Lung (tissue), 11 donors: ENCODE measurements at regions not wholly inside any gene's neighbourhood (a gene's known extent, or its start where the extent isn't known, plus 50 kb on each side); places are given as distances from the start of the nearest gene placed in this dataset.

Source experiments
- ATAC-seq: fragments of 200-7000 bp; cut with Tn5 transposase; one replicate; pipeline ENCODE4 v1.9.1; 2020; ENCODE audit warnings: moderate number of reproducible peaks; ENCODE audit not compliant: insufficient read depth, low FRiP score
- DNase-seq, 3 donors: peaks; one replicate each; pipeline ENCODE4 v3.0.0-alpha.2; 2013 to 2017
- H3K27ac ChIP-seq, 2 donors: one replicate each; pipeline ENCODE4 v1.5.1; 2013; ENCODE audit warnings: mild to moderate bottlenecking in 2 of 2, moderate library complexity in 2 of 2, control low read depth in 1 of 2, inconsistent platforms in 1 of 2, low read depth in 1 of 2, low read length in 1 of 2
- H3K27me3 ChIP-seq, 3 donors: one replicate each; pipeline ENCODE4 v1.5.1; 2013; ENCODE audit warnings: low read length in 2 of 3; ENCODE audit not compliant: control insufficient read depth in 3 of 3, insufficient read depth in 3 of 3
- H3K36me3 ChIP-seq, 4 donors: one replicate each; pipeline ENCODE4 v1.5.1; 2013; ENCODE audit warnings: low read length in 4 of 4, mild to moderate bottlenecking in 1 of 4, moderate library complexity in 1 of 4; ENCODE audit not compliant: control insufficient read depth in 4 of 4, insufficient read depth in 4 of 4
- H3K4me1 ChIP-seq, 5 donors: one replicate each; pipeline ENCODE4 v1.5.1; 2013; ENCODE audit warnings: low read length in 5 of 5, mild to moderate bottlenecking in 2 of 5, moderate library complexity in 1 of 5; ENCODE audit not compliant: control insufficient read depth in 5 of 5, insufficient read depth in 5 of 5
- H3K4me3 ChIP-seq: one replicate; pipeline ENCODE4 v1.5.1; 2013; ENCODE audit warnings: mild to moderate bottlenecking, control low read depth, moderate library complexity
- H3K9ac ChIP-seq, 2 donors: one replicate each; pipeline ENCODE4 v1.5.1; 2013; ENCODE audit warnings: low read length in 2 of 2, control low read depth in 1 of 2; ENCODE audit not compliant: insufficient read depth in 1 of 2
- H3K9me3 ChIP-seq, 4 donors: one replicate each; pipeline ENCODE4 v1.5.1; 2013; ENCODE audit warnings: low read length in 3 of 4, mild to moderate bottlenecking in 1 of 4, moderate library complexity in 1 of 4; ENCODE audit not compliant: control insufficient read depth in 4 of 4, insufficient read depth in 3 of 4
- WGBS, 2 donors: extraction: QIAGEN DNeasy Blood & Tissue Kit; methylation state at CpG; one replicate each; pipeline ENCODE4 v1.1.7; 2013; 5-methylcytosine and 5-hydroxymethylcytosine counted together
- TF ChIP-seq, protein P1 (sequence below): IDR thresholded peaks from 2 replicates; pipeline ENCODE4 v1.5.1; 2012; ENCODE audit warnings: mild to moderate bottlenecking; ENCODE audit errors: control extremely low read depth, extremely low read depth
- donor health status: control.
- donor health status: control.
- donor health status: Bipolar disorder and iron deficiency.
- donor health status: healthy.
- donor health status: DM: yes; HTN: yes; CAD: no.

DNA sequence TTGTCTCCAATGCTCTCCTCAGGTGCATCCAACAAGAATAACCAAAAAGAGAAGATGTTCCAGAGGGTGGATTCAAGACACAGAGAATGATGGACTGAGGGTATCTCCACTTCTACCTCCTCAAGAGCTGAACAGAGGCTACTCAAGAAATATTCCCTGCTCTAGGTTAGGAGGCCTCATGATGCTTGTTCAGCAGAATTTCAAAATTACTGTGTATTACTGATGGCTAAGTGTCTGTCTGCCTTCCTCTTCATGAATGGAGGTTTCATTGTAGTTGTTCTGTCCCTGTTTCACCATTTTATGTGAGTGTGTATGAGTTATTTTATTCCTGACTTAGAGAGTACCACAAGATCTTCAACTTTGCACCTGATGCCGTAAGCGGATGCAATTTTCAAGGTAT lies 76.8 kb downstream of the JRKL start:
- 97% methylated on average over 2 of the region's 2 CpGs for WGBS, 2 donors
- Histone ChIP-seq H3K9me3 (no peaks in the 10 kb centered on the region), H3K9ac (no peak overlapping the region), H3K27me3 (peaks cover 0 to 2% (median 0%) of the 10 kb centered on the region in 3 donors), H3K4me1 (no peaks in the 10 kb centered on the region), H3K36me3 (no peaks in the 10 kb centered on the region), H3K4me3 (no peak overlapping the region), H3K27ac (no peak overlapping the region)
- ATAC-seq: no peak
- no peak for DNase-seq
- TF ChIP-seq, protein P1, sequence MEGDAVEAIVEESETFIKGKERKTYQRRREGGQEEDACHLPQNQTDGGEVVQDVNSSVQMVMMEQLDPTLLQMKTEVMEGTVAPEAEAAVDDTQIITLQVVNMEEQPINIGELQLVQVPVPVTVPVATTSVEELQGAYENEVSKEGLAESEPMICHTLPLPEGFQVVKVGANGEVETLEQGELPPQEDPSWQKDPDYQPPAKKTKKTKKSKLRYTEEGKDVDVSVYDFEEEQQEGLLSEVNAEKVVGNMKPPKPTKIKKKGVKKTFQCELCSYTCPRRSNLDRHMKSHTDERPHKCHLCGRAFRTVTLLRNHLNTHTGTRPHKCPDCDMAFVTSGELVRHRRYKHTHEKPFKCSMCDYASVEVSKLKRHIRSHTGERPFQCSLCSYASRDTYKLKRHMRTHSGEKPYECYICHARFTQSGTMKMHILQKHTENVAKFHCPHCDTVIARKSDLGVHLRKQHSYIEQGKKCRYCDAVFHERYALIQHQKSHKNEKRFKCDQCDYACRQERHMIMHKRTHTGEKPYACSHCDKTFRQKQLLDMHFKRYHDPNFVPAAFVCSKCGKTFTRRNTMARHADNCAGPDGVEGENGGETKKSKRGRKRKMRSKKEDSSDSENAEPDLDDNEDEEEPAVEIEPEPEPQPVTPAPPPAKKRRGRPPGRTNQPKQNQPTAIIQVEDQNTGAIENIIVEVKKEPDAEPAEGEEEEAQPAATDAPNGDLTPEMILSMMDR: no peak

DNA sequence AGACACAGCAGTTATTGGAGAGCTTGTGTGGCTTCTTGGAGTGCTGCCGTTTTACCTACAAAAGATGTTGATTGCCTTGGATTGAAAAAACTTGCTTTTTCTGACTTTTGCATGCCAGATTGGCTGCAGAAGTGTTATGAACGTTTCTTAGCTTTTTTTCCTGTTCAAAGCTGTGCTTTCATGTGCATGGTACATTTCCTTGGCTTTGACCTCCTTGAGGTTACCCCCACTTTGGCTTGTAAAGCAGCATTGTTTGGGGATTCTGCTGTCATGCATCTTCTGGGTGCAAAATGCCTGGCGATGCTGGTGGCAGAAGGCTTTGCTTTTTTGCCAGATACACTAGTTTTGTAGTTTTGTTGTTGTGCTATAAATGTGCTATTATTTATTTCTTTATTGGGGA lies 80.0 kb downstream of the JRKL start:
- Histone ChIP-seq H3K9ac (no peak overlapping the region), H3K27me3 (no peaks in the 10 kb centered on the region), H3K4me3 (no peak overlapping the region), H3K27ac (no peak overlapping the region), H3K9me3 (peaks cover 0 to 12% (median 4%) of the 10 kb centered on the region in 4 donors), H3K36me3 (no peaks in the 10 kb centered on the region), H3K4me1 (no peaks in the 10 kb centered on the region)
- ATAC-seq: no peak
- 76 to 84% methylated on average over 3 of the region's 3 CpGs for WGBS, 2 donors
- TF ChIP-seq, protein P1: no peak
- DNase-seq: no peak

DNA sequence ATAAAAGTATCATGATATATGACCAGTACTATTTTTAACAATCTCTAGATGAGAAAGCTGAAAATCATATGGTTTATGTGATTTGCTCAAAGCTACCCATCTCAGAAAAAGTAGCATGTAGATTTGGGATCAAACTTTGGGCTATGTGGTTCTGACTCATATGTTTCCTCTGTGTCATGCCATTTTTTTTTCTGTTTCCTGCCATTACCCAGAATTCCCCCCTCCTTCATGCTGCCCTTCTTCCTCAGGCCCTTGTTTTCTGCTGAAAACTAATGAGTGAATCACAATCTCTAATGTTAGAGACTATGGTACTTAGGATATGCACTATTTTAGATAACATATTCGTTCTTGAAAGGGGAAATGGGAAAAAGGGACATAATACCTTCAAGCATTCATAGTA lies 80.7 kb downstream of the JRKL start:
- 68 to 81% methylated on average over 1 of the region's 1 CpG for WGBS, 2 donors

More for the DNA sequence above, 80.7 kb downstream of the JRKL start:
- H3K4me1 ChIP-seq: no peaks in the 10 kb centered on the region
- TF ChIP-seq, protein P1: no peak
- no peak overlapping the region for H3K9ac ChIP-seq
- peaks cover 0 to 12% (median 4%) of the 10 kb centered on the region in 4 donors for H3K9me3 ChIP-seq
- ATAC-seq (no peak), DNase-seq (no peak)
- no peaks in the 10 kb centered on the region for H3K36me3 ChIP-seq
- H3K4me3 ChIP-seq: no peak overlapping the region
- H3K27me3 ChIP-seq: no peaks in the 10 kb centered on the region
- no peak overlapping the region for H3K27ac ChIP-seq
